ENCODE measurements at regions not wholly inside any gene's neighbourhood (a gene's known extent, or its start where the extent isn't known, plus 50 kb on each side); places are given as distances from the start of the nearest gene placed in this dataset.

- no peak for DNase-seq (ENCODE audit: low read depth in 2 of 3, low spot score in 2 of 3)
Observed at GRCh38 chr3:124434176-124434575, 296.1 kb upstream of the UMPS start.

- no peak for DNase-seq (ENCODE audit: low read depth in 2 of 3, low spot score in 2 of 3)
Observed at GRCh38 chr3:124435467-124435866, 294.8 kb upstream of the UMPS start.

- DNase-seq (ENCODE audit: low read depth in 2 of 3, low spot score in 2 of 3), result no peak
Observed at GRCh38 chr3:124438813-124439212, 291.4 kb upstream of the UMPS start.

- DNase-seq (ENCODE audit: low read depth in 2 of 3, low spot score in 2 of 3), result no peak
Observed at GRCh38 chr3:124439603-124440002, 290.6 kb upstream of the UMPS start.

- DNase-seq (ENCODE audit: low read depth in 2 of 3, low spot score in 2 of 3), result no peak
Observed at GRCh38 chr3:124441766-124442165, 288.5 kb upstream of the UMPS start.

- no peak for DNase-seq (ENCODE audit: low read depth in 2 of 3, low spot score in 2 of 3)
Observed at GRCh38 chr3:124442463-124442862, 287.8 kb upstream of the UMPS start.

GRCh38 chr3:124443446-124443845, 286.8 kb upstream of the UMPS start:
- DNase-seq (ENCODE audit: low read depth in 2 of 3, low spot score in 2 of 3), result no peak

- no peak for DNase-seq (ENCODE audit: low read depth in 2 of 3, low spot score in 2 of 3)
Observed at GRCh38 chr3:124444075-124444474, 286.2 kb upstream of the UMPS start.

- no peak for DNase-seq (ENCODE audit: low read depth in 2 of 3, low spot score in 2 of 3)
Observed at GRCh38 chr3:124444896-124445295, 285.4 kb upstream of the UMPS start.

- DNase-seq (ENCODE audit: low read depth in 2 of 3, low spot score in 2 of 3), result no peak
Observed at GRCh38 chr3:124447845-124448244, 282.4 kb upstream of the UMPS start.

GRCh38 chr3:124448954-124449353, 281.3 kb upstream of the UMPS start:
- DNase-seq (ENCODE audit: low read depth in 2 of 3, low spot score in 2 of 3), result no peak

GRCh38 chr3:124450366-124450765, 279.9 kb upstream of the UMPS start:
- no peak for DNase-seq (ENCODE audit: low read depth in 2 of 3, low spot score in 2 of 3)

GRCh38 chr3:124451630-124452317, 278.5 kb upstream of the UMPS start:
- DNase-seq (ENCODE audit: low read depth in 2 of 3, low spot score in 2 of 3), result no peak

- no peak for DNase-seq (ENCODE audit: low read depth in 2 of 3, low spot score in 2 of 3)
Observed at GRCh38 chr3:124453189-124453588, 277.1 kb upstream of the UMPS start.

- DNase-seq (ENCODE audit: low read depth in 2 of 3, low spot score in 2 of 3), result no peak
Observed at GRCh38 chr3:124455891-124456290, 274.4 kb upstream of the UMPS start.

- DNase-seq (ENCODE audit: low read depth in 2 of 3, low spot score in 2 of 3), result no peak
Observed at GRCh38 chr3:124456506-124456905, 273.7 kb upstream of the UMPS start.

GRCh38 chr3:124459678-124460077, 270.6 kb upstream of the UMPS start:
- no peak for DNase-seq (ENCODE audit: low read depth in 2 of 3, low spot score in 2 of 3)

- DNase-seq (ENCODE audit: low read depth in 2 of 3, low spot score in 2 of 3), result no peak
Observed at GRCh38 chr3:124461126-124461525, 269.1 kb upstream of the UMPS start.

- no peak for DNase-seq (ENCODE audit: low read depth in 2 of 3, low spot score in 2 of 3)
Observed at GRCh38 chr3:124461838-124462632, 268.2 kb upstream of the UMPS start.

GRCh38 chr3:124463234-124463633, 267.0 kb upstream of the UMPS start:
- no peak for DNase-seq (ENCODE audit: low read depth in 2 of 3, low spot score in 2 of 3)

GRCh38 chr3:124467980-124468902, 262.0 kb upstream of the UMPS start:
- DNase-seq (ENCODE audit: low read depth in 2 of 3, low spot score in 2 of 3), result peak in 1 of 3 experiments; percentile 22

- DNase-seq (ENCODE audit: low read depth in 2 of 3, low spot score in 2 of 3), result no peak
Observed at GRCh38 chr3:124469555-124469954, 260.7 kb upstream of the UMPS start.

Data from activated CD8-positive, alpha-beta memory T cell treated with anti-CD3 and anti-CD28 coated beads for 48 hours (primary cell).